Fibroblast of skin of right biceps (primary cell): ENCODE measurements at regions not wholly inside any gene's neighbourhood (a gene's known extent, or its start where the extent isn't known, plus 50 kb on each side); places are given as distances from the start of the nearest gene placed in this dataset.
"Not testable (repeated sequence)": the region's sequence is repeated elsewhere in the genome, so short reads cannot be mapped to it uniquely, and the experiment has no call there.

ENCODE experiments used
- DNase-seq: peaks from one replicate; pipeline ENCODE4 v3.0.0-alpha.2; 2013

- peak; percentile 87 for DNase-seq
Observed at GRCh38 chr1:221865808-221866207, 123.9 kb upstream of the DUSP10 start.

DNA sequence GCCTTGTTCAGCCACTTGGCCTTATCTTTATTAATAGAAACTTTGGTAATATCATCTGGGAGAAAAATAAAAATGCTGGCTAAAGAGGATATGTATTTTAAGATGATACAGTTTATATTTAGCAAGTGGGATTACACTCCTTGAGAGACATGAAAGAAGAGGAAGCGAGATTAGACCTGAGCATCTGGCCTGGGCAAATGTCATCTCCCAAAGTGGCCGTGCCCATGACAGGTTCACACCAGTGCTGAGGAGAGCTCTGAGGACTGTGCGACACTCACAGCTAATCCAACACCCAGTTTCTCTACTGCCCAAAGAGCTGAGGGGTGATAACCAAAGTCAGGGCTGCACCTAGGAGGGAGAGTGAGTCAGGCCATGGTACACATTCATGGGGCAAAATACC, 121.7 kb upstream of the DUSP10 start:
- no peak for DNase-seq

GRCh38 chr1:221862971-221863370, 121.1 kb upstream of the DUSP10 start:
- DNase-seq, result no peak

GRCh38 chr1:221858818-221859611, 117.1 kb upstream of the DUSP10 start:
- peak; percentile 92 for DNase-seq

GRCh38 chr1:221857094-221857444, 115.2 kb upstream of the DUSP10 start:
- DNase-seq, result not testable (repeated sequence)

- DNase-seq, result peak; percentile 89
Observed at GRCh38 chr1:221856228-221857093, 114.6 kb upstream of the DUSP10 start.

GRCh38 chr1:221855156-221855555, 113.3 kb upstream of the DUSP10 start:
- no peak for DNase-seq

DNA sequence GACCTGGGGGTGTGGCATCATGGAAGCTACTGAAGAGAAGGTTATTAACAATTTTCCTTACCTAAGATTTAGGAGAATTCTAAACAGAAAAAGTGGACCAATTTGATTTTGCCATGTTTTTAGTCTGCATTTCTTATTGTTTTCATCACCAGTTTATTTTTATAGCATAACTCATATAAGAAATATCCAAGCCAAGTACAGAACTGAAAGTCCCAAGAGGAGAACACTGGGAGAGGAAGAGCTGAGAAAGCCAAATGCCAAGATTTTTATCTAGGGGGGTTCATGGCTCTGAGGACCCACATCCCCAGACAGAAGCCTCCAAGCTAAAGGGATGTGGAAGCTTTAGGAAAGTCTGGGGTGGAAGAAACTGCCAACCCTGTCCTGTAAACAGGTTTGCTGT, 109.4 kb upstream of the DUSP10 start:
- DNase-seq, result no peak

DNA sequence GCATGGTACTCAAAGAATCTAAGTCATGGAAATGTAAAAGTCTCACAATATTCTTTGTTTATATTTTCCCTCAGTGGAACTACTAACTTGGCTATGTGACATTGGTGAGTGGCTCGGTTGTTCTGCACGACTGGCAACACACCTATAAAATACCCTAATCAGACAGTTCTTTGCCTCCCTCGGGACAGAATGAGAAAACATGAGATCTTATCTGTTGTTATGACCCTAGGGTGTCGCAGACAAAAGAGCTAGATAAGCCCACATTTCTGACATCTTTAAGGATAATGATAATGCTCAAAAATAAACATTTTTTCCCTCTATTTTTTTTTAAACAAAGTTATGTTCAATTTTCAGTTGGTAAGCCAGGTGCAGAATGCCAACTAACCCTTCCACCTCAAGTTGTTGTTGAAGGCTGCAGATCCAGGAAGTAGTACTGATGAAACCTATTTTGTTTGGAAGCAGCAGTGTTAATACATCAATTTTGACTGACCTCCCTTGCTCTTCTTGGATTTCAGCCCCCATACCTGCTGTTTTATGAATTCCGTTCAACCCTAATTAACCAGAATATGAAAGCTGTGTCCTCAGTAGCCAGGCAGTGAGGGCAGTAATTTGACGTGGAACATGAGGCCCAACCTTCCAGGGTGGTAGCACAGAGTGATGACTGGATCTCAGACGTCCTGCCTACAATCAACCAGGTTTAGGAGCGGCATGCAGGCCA, 108.7 kb upstream of the DUSP10 start:
- no peak for DNase-seq

DNA sequence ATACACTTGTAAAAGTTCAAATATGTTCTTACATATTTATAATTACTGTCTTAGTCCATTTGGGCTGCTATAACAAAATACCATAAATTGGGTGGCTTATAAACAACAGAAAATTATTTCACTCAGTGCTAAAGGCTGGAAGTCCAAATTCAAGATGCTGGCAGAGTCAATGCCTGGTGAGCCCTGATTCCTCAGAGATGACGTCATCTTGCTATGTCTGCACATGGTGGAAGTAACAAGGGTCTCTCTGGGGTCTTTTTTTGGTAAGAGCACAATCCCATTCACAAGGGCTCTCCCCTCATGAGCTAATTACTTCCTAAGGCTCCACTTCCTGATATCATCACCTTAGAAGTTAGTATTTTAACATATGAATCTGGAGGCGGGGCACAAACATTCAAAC, 108.0 kb upstream of the DUSP10 start:
- no peak for DNase-seq

GRCh38 chr1:221849110-221849509, 107.2 kb upstream of the DUSP10 start:
- no peak for DNase-seq

DNA sequence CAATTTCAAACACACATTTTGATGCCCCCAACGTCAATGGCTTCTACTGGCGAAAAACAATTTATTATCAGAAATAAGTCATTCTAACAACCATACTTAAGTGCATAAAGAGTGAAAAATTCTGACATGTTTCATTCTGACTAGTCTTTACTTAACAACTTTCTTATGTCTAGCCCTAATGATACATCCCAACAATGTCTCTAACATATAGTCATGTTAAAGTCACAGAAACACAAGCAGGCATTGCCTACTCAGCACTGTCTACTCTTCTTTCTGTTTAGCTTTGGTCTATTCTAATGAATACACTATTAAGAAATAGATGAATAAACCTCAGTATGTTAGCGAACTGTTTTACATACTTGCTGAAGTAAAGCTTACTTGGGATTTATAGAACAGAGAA, 105.8 kb upstream of the DUSP10 start:
- no peak for DNase-seq

DNA sequence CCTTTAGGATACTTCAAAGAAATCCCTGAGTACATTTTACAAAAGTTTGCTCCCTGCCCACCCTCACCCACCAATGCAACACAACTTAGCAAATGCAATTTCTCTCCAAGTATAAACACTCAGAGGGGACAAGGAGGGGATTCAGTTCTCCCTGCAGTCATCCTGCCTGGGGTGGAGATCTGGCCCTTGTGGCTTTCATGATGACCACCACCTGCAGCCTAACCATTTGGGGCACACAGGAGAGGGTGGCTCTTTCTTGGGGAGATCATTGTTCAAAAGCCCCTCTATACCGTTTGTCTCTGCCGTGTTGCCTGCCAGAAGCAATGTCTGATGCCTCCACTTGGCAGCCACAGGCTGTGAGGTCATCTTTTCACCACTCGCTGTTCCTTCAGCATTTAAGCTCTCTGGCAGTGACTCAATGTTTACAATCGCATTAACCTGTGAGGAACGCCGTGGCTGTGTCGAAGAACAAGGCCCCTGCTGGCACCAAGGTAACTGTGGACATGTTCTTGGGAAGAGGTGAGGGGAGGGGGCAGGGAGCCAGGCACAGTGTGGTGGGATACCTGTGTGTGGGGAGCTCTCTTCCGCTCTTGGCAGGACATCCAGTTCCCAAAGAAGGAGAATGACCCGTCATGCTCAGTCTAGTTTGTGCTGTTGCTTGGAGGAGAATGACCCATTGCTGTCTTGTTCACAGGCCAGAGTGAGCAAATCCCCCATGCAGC, 103.9 kb upstream of the DUSP10 start:
- peak; percentile 75 for DNase-seq

- no peak for DNase-seq
Observed at GRCh38 chr1:221841983-221842335, 100.1 kb upstream of the DUSP10 start.

- DNase-seq, result peak; percentile 46
Observed at GRCh38 chr1:221841251-221841982, 99.5 kb upstream of the DUSP10 start.

DNA sequence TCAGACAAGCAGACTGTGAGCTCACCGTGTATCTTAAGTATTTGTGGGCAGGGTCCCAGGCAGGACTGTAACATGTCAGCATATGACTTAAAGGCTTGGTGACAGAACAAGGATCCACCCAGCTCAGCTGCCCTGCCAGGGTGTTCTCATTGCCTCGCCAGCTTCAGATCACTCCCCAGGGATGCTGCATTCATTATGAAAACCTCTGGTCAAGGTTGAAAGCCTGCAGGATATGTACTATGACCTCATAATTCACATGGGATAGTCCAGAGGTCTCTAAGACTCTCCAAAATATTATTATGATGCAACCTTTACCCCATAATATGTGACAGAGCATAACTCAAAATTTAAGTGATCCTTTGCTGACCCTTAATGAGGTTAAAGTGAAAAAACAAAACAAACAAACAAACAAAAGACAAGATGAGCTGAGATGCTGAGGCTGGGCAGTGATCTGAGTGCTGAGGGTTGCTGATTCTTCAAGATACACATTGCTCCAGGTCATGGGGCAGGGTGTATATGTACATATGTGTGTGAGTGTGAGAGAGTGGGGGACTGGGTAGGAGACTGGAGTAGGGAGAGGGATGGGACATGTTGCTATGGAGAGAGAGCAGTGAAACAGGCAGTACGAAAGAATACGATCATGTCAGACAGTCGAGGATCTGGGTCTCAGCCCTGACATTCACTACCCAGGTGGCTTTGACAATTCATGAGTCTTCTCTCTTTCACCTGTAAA, 98.8 kb upstream of the DUSP10 start:
- no peak for DNase-seq

- DNase-seq, result peak; percentile 69
Observed at GRCh38 chr1:221839782-221840395, 98.0 kb upstream of the DUSP10 start.

- no peak for DNase-seq
Observed at GRCh38 chr1:221839321-221839720, 97.4 kb upstream of the DUSP10 start.

- no peak for DNase-seq
Observed at GRCh38 chr1:221837896-221838295, 96.0 kb upstream of the DUSP10 start.

GRCh38 chr1:221834698-221835513, 93.0 kb upstream of the DUSP10 start:
- no peak for DNase-seq
